ENCODE measurements at regions not wholly inside any gene's neighbourhood (a gene's known extent, or its start where the extent isn't known, plus 50 kb on each side); places are given as distances from the start of the nearest gene placed in this dataset.

DNA sequence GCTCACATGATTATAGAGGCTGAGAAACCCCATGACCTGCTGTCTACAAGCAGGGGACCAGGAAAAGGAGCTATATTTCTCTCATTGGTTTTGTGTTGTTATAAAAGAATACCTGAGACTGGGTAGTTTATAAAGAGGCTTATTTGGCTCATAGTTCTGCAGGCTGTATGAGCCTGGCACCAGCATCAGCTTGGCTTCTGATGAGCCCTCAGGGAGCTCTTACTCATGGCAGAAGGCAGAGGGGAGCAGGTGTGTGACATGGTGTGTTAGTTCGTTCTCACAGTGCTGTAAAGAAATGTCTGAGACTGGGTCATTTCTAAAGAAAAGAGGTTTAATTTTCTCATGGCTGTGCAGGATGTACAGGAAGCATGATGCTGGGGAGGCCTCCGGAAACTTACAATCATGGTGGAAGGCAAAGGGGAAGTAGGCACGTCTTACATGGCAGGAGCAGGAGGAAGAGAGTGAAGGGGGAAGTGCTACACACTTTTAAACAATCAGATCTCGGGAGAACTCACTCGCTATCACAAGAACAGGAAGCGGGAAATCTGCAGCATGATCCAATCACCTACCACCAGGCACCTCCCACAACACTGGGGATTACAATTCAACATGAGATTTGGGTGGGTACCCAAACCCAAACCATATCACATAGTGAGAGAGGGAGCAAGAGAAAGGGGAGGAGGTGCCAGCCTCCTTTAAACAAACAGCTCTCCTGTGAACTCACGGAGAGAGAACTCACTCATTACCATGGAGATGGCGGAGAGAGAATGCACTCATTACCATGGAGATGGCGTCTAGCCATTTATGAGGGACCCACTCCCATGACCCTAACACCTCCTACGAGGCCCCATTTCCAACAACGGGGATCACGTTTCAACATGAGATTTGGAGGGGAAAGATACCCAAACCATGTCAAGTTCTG is 133.4 kb downstream of the JCAD start:
- no peak for DNase-seq

DNA sequence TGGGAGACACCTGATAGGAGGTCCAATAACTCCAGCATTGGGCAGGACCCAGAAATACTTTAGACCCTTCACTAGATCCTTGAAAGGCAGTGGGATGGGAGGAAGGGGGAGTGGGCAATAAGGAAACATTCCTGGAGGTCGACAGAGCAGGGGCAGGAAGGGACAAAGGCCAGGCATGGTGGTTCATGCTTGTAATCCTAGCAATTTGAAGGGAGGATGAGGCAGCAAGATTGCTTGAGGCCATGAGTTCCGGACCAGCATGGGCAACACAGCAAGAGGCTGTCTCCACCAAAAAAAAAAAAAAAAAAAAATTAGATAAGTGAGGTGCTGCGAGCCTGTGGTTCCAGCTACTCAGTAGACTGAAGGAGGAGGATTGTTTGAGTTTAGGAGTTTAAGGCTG is 134.9 kb downstream of the JCAD start:
- DNase-seq: no peak

DNA sequence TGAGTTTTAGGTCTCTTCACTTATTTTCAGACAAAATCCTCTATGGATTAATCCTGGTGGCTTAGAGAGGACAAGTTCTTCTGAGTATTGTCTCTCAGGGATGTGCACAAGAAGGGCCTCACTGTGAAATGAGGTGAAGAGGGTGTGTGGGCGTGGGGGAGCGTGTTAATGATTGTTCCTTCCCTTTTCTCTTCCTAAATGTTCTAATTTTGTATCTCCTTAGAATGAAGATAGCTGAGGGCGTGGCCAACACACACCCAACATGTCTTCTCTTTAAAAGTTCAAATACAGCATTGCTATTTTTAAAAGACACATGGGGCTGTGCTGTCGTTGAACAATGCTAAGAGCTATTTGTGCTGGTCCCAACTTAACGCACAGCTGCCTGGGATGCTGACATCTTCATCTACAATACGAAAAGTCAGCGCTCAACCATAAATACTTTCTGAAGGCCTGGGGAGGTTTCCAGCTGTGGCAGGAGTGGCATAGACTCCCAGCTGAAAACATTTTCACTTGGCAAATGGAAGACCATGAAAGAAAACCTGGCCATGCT is 135.9 kb downstream of the JCAD start:
- DNase-seq: no peak

DNA sequence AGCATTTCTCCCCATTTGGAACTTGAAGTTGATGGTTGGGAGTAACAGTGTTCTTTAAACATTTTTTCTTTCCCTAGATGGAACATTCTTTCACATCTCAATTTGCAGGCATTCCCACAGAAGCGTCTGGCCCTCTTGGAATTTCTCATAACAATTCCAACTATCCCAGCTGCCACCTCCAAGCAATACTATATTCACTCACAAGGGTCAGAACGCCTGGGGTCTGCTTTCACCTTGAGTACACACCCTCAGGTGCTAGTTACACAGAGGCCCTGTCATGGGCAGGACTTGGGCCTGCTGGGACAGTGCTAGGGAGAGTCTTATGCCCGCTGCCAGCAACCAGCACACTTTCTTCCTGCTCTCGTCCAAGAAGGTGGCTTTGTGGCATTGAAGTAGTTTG is 136.5 kb downstream of the JCAD start:
- DNase-seq: no peak

DNA sequence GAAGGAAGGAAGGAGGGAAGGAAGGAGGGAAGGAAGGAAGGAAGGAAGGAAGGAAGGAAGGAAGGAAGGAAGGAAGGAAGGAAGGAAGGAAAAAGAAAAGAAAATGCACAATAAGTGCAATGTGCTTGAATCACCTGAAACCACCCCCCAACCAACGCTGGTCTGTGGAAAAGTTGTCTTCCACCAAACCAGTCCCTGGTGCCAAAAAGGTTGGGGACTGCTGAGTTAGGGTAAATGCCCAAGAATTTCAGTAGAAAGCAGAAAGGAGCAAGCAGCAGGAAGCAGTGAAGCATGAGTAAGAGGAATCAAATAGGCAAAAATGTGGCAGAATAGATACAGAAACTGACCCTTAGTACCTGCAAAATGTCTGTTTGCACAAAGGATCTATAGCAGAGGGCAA is 137.2 kb downstream of the JCAD start:
- no peak for DNase-seq

DNA sequence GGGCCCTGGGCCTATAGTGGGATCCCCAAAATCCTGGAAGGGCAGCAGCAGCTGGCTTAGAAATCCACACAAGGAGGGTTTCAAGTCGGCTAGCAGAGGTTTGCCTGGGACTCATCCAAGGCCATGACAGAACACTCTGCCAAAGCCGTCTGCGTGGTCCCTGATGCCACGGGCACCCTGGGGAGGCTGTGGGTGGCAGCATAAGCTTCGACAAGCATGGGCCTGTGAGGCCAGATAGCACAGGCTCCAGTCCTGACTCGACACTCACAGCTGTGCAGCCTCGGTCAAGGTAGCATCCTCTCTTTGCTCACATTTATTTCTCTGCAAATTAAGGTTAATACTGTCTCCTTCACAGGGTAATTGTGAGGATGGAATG is 138.3 kb downstream of the JCAD start:
- DNase-seq: no peak

DNA sequence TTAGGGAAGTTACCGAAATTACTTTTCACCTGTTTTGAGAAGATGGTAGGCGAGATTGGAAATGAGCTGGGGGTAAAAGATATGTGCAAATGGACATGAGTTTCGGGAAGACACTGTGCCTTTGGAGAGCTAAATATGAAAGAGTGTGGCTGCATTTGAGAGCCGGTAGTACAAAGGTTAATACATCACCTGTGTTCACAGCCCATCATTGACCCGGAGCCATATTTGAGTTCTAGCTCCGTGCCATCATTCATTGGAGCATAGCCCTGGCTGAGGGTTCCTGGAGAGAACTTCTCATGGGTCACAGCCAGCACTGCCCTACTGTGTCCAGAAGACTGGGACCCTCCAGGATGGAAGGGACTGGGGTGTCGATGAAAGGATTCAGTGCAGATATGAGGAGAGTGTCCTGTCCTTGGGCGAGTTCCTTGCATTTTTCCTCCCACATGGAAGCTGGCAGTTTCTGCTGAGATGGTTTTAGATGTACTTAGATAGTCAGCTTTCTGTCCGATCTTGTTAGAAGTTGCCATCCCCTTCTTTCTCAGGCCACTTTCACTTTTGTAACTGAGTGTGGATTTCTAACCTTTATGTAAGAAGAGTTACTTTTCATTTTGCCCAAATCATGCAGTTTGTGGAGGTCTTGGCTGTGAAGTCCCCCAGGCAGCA is 138.8 kb downstream of the JCAD start:
- no peak for DNase-seq

DNA sequence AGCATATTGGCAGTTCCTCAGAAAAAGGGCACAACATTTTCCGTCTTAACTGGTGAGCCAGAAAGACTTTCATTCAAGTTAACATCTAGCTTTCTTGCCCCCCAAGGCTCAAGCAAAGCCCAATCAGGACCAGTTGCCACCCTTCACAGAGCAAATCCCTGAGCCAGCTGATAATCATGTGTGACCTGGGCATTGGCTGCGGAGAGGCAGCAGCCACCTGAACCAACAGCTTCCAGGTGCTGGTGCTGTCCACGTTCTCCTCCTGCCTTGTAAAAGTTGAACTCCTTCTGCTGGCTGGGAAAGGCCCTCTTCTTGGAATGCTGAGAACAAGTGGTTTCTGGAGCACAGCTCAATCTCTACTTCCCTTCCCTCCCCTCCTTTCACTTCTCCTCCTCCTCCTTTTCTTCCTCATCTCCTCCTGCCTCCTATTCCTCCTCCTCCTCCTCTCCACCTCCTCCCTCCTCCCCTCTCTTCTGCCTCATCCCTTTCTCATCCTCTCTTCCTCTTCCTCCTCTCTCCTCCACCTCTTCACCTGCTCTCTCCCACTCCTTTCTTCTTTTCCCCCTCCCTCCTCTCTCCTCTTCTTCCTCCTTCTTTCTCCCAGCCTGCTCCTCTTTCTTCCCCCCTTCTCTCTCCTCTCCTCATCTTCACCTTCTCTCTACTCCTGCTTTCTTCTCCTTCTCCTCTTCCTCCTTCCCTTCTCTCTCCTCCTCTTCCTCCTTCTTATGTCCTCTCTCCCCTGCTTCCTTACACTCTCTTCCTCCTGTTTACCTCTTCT is 140.6 kb downstream of the JCAD start:
- DNase-seq: no peak

DNA sequence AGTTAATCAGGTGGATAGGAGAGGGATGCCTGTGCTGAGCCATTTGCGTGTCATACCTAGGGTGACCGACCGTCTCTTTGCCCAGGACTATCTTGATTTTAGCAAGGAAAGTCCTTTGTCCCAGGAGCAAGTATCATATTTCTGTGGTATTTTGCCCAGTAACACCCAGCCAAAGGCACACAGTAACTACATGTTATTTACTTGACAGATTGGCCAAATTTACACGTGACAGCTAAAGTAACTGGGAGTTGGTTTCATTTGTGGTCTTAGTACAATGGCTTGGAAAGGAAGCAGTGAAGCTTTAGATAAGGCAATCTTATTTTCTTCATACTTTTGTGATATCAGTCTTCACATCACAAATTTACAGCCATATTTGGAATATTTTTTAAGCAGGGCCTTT is 142.1 kb downstream of the JCAD start:
- no peak for DNase-seq

DNA sequence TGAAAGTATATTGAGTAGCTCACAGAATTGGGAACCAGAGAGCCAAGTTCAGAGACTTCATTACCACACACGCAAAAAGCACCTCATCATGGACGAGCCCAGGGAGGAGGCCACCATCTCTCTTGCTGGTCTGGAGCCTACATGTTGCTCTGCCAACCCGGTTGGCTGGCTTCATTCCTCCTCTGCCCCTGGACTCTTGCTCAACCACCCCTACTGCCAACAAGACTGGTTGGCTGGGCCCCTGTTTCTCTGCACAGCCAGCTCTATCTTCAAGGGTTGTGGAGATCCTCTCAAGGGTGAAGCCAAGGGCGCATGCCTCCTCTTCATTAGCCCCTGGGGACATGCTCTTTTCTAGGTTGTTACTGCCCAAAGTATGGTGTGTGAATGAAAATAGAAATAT is 142.7 kb downstream of the JCAD start:
- no peak for DNase-seq

DNA sequence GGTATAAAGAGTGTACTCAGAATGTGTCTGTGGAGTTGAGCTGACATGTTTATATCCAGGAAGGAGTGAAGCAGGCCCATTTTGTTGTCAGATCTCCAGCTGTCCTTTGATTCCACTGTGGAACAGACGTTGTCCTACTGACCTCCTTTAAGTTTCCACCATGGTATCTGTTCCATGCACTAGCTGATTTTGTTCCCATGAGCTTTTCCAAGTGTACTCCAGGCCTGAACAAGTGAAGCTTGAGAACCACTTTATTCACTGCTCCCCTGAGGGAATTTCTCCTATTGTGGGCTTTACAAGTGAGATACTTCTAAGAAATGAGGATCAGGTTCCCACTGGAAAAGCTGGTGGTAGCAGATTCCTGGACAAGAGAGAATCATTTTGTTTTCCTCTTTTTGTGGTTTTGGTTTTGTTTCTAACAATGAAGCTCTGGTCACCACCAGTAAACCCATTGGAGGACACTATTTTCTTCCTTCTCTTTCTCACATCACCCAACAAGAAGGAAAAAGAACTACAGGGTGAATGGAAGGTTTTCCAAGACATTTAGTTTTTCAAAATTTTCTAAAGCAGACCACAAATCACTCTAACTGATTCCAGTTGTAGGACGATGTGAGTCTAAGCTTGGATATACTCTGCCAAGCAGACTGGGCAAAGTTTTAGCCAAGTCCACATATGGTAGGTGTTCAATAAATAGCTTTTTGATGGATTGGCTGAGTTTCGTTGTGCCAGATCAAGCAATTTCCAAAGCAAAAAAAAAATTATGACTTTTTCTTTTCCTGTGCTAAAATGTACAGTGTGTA is 144.2 kb downstream of the JCAD start:
- DNase-seq: no peak

DNA sequence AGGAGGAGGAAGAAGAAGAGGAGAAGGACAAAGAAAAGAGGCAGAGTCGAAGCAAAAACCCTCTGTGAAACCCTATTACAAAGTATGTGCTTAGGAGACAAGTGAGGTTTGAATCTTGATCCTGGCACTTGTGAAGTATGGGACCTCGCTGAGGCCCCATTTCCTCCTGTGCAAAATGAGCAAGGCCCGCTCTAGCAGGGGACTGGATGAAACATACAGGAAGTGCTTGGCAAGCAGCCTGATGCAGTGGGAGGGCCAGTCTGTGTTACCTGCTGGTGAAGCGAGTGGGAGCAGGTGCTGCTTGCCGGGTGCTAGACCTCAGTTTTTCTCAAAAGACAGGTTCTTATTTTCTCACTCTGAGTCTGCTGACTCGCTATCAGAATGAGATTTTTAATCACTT is 150.4 kb downstream of the JCAD start:
- no peak for DNase-seq

DNA sequence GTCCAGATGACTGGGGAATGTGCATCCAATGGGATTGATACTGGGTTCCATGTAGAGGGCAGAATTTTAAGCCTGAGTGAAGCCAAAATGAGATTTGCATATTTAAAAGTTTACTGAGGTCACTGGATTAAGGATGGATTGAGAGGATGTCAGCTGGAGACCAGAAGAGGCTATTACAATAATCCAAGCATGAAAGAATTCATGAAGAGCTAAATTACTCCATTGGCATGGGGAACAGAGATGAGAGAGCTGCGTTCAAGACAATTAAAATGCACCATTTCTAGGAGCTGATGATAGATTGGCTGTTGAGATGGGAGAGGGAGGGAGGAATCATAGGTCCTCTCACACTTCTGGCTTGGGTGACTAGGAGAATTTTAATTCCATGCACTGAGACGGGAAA is 158.5 kb downstream of the JCAD start:
- DNase-seq: no peak

DNA sequence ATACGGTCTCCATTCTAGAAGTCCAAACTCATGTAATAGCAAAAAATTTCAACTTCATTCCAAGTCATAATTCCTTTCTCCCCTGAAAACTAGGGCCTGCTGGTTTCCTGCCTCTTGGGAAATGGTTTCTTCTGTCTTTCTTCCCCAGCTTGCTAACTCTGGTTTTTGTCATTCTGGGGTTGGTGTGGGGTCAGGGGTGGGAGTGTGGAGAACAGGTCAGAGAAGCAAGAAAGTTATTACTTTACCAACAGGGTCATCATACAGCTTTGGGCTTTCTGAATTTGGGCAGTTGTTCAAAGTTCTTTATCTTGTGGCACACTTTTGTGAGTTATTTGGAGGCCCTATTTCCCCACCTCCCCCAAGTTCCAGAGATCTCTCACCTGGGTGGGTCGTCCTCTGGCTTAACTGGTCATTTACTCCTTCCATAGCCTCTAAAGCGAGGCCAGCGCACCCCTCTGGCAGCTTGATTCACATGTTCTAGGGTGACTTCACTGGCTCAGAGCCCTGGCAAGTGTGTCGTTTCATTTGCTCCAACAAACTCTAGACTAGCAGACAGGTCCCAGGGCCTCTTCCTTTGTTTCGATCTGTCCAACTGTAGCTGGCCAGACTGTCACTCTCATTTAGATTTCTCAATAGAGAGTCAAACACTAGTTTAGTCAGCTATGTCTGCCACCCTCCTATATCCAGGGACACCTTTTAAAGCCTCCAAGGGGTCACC is 161.2 kb downstream of the JCAD start:
- no peak for DNase-seq

DNA sequence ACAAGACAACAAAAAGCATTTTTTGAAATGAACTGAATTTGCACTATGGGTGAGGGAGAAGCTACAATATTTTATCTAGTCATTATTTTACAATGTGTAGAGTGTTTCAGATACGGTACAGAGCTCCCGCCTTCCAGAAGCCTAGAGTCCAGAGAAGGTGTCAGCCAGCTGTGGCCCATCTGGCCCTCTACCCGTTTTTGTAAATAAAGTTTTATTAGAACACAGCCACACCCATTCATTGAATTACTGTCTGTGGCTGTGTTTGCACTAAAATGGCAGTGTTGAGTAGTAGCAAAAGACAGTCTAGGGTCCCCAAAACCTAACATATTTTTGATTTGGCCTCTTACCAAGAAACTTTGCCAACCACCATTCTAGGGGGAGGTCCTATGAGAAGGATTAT is 162.0 kb downstream of the JCAD start:
- DNase-seq: no peak

DNA sequence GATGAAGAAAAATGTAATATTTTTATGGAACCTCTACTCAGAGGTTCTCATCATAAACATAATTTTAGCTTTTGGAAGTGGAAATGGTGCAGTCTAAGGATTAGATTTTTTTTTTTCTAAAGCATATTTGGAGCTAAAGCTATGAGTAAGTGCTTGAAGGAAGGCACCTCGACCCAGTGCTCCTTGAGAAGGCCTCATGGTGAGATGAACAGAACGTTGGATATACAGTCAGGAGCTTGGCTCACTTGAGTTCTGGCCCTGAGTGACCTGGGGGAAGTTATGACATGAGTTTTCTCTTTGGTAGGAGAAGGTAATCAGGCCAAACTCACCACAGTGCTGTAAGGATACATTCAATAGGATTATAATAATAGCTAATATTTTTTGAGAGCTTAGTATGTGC is 163.3 kb downstream of the JCAD start:
- DNase-seq: no peak

DNA sequence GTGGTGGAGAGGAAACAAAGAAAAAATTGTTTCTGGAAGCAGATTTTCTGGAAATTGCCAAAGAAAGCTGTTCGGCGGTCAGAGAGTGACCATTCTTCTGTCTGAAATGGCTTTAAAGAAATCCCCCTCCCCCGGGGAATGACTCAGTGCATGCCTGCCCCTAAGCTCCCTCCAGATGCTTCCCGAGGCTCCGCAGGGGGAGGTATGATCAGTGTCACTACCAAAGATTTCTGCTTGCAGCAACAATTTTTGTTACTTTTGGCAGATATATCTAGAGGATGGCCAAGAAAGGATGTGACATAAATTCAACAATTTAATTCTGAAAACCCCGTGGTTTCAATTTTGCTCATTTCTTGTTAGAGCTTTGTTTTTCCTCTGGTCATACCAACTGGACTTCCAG is 163.9 kb downstream of the JCAD start:
- peak; percentile 18 to 39 for DNase-seq

DNA sequence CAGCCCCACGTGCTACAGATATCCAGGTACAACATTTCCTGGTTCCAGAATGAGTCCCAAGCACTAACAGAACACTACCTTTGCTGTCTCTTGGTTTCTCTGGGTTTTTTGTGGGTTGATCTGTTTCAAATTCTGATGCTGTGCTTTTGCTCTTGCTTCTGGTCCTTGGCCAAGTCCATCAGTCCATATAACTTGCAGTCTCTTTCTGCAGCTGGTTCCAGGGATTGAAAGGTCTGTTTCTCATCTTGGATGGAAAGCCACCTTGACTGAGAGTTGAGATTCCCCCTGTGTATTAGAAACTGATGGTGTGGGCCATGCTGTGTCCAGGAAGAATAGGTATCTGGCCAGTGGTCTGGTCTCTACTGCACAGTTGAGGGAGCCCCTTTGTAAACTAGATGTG is 171.1 kb downstream of the JCAD start:
- no peak for DNase-seq

DNA sequence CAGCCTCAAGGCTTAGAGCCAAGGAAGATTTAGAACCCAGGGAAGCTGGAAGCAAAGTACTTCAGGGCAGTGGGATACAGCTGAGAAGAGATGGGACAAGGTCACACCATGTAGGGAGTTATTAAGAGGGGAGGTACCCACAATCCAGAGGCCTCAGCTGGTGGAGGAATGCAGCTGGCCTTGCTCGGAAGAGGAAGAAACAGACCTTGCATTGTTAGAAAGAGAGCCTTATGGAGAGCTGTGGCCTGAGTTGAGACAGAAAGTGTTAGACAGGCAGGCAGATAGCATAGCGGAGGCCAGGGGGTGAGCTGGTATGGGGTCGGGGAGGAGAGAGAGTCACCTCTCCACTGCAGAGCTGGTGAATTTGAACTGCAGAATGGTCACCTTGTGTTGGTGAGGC is 173.1 kb downstream of the JCAD start:
- DNase-seq: no peak

DNA sequence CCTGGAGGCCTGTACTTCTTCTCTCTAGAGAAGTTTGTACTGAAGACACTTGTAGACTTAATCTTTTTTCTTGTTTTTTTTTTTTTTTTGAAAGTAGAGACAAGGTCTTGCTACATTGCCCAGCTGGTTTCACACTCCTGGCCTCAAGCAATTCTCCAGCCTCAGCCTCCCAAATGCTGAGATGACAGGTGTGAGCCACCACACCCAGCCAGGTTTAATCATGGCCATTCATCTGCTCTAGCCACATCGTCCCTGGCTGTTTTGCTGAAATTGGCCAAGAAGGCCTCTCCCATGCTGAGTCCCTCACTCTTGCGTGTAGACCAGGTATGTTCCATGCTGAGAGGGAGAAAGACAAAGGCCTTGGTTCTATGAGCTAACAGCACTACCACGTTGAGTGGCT is 176.2 kb downstream of the JCAD start:
- no peak for DNase-seq

DNA sequence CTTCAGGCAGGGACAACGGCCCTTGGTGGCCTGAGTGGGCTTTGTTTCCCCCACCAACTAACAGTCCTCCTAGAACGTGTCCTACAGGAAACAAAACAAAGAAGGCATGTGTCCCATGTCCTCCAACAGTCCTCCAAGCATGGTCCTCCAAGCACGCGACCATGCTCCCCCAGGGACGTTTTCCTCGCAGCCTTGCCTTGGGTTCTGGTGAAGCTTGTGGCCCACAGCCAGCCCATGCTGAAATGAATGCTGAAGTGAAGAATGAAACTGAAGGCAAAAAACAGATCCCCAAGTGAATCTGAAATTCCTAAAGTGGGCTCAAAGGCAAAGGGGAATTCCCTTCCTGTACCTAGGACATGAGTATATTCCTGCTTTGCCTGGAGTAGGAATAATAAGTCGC is 176.6 kb downstream of the JCAD start:
- no peak for DNase-seq
